ENCODE measurements at regions not wholly inside any gene's neighbourhood (a gene's known extent, or its start where the extent isn't known, plus 50 kb on each side); places are given as distances from the start of the nearest gene placed in this dataset.

DNA sequence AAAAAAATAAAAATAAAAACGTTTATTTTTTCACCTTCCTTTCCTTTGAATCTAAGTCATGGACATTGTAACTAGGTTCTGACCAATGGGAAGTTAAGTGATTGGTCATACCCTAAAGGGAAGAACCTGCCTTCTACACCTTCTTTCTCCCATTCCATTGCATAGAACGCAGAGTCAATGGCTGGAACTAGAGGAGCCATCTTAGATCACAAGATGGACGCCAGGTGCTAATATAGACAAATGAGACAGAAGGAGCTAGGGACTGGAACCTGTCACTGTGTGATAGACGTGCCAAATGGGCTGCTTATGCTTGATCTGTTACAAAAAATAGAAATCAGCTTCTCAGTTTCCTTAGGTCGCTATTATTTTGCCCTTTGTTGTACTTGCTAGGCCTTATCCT, 606.6 kb downstream of the MED13L start:
- H4K20me1 ChIP-seq (ENCODE audit: insufficient read depth) = no peaks in the 10 kb centered on the region
- TF ChIP-seq MXI1 (conservative IDR thresholded peaks at IDR 0.05; ENCODE audit: poor library complexity, severe bottlenecking) = no peak
- TF ChIP-seq, protein P1, sequence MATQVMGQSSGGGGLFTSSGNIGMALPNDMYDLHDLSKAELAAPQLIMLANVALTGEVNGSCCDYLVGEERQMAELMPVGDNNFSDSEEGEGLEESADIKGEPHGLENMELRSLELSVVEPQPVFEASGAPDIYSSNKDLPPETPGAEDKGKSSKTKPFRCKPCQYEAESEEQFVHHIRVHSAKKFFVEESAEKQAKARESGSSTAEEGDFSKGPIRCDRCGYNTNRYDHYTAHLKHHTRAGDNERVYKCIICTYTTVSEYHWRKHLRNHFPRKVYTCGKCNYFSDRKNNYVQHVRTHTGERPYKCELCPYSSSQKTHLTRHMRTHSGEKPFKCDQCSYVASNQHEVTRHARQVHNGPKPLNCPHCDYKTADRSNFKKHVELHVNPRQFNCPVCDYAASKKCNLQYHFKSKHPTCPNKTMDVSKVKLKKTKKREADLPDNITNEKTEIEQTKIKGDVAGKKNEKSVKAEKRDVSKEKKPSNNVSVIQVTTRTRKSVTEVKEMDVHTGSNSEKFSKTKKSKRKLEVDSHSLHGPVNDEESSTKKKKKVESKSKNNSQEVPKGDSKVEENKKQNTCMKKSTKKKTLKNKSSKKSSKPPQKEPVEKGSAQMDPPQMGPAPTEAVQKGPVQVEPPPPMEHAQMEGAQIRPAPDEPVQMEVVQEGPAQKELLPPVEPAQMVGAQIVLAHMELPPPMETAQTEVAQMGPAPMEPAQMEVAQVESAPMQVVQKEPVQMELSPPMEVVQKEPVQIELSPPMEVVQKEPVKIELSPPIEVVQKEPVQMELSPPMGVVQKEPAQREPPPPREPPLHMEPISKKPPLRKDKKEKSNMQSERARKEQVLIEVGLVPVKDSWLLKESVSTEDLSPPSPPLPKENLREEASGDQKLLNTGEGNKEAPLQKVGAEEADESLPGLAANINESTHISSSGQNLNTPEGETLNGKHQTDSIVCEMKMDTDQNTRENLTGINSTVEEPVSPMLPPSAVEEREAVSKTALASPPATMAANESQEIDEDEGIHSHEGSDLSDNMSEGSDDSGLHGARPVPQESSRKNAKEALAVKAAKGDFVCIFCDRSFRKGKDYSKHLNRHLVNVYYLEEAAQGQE (IDR thresholded peaks at IDR 0.05; ENCODE audit: borderline replicate concordance) = no peak
- TF ChIP-seq CTCF (IDR thresholded peaks at IDR 0.05; ENCODE audit: poor library complexity, severe bottlenecking) = no peak
- no peak for TF ChIP-seq EP300 (conservative IDR thresholded peaks at IDR 0.05; ENCODE audit: poor library complexity, severe bottlenecking)
- no peak for TF ChIP-seq RAD21 (conservative IDR thresholded peaks at IDR 0.05)
- no peak for TF ChIP-seq TAF1 (IDR thresholded peaks at IDR 0.05; ENCODE audit: low read depth)
- TF ChIP-seq POLR2AphosphoS5 (IDR thresholded peaks at IDR 0.05) = no peak
- TF ChIP-seq SMC3 (conservative IDR thresholded peaks at IDR 0.05; ENCODE audit: poor library complexity) = no peak
- no peak for TF ChIP-seq EZH2 (IDR thresholded peaks at IDR 0.05; ENCODE audit: borderline replicate concordance, insufficient read depth, low read length, poor library complexity, severe bottlenecking)
- no peak overlapping the region for H3K4me3 ChIP-seq (ENCODE audit: low read length)
- no peak overlapping the region for H2AFZ ChIP-seq (ENCODE audit: low read depth, low read length)
- H3K79me2 ChIP-seq (replicated peaks; ENCODE audit: insufficient read depth, low read length) = no peaks in the 10 kb centered on the region
- H3K27me3 ChIP-seq (ENCODE audit: insufficient read depth, low read depth, low read length) = no peaks in the 10 kb centered on the region
- peaks cover 4% of the 10 kb centered on the region for H3K9me3 ChIP-seq (ENCODE audit: low read length)
- H3K27ac ChIP-seq (ENCODE audit: low read length) = no peak overlapping the region
- no peaks in the 10 kb centered on the region for H3K9me2 ChIP-seq (ENCODE audit: insufficient read depth, low read length)
- H3K9ac ChIP-seq (ENCODE audit: low read length) = no peak overlapping the region
- H3K4me2 ChIP-seq (ENCODE audit: low read length) = no peak overlapping the region
- no peaks in the 10 kb centered on the region for H3K36me3 ChIP-seq (ENCODE audit: insufficient read depth, low read length)
- H3F3A ChIP-seq (ENCODE audit: insufficient read depth, low read length, poor library complexity, severe bottlenecking) = no peaks in the 10 kb centered on the region

- Histone ChIP-seq H2AFZ (ENCODE audit: low read depth, low read length) (no peak overlapping the region), H3K4me2 (ENCODE audit: low read length) (no peak overlapping the region), H3K79me2 (replicated peaks; ENCODE audit: insufficient read depth, low read length) (no peaks in the 10 kb centered on the region), H4K20me1 (ENCODE audit: insufficient read depth) (no peaks in the 10 kb centered on the region), H3K36me3 (ENCODE audit: insufficient read depth, low read length) (no peaks in the 10 kb centered on the region), H3K27me3 (ENCODE audit: insufficient read depth, low read depth, low read length) (no peaks in the 10 kb centered on the region), H3K9ac (ENCODE audit: low read length) (no peak overlapping the region), H3F3A (ENCODE audit: insufficient read depth, low read length, poor library complexity, severe bottlenecking) (no peaks in the 10 kb centered on the region), H3K4me3 (ENCODE audit: low read length) (no peak overlapping the region), H3K9me3 (ENCODE audit: low read length) (peaks cover 4% of the 10 kb centered on the region), H3K27ac (ENCODE audit: low read length) (no peak overlapping the region), H3K9me2 (ENCODE audit: insufficient read depth, low read length) (no peaks in the 10 kb centered on the region)
- TF ChIP-seq, protein P1 (IDR thresholded peaks at IDR 0.05; ENCODE audit: borderline replicate concordance) = no peak
- TF ChIP-seq EP300 (conservative IDR thresholded peaks at IDR 0.05; ENCODE audit: poor library complexity, severe bottlenecking) = no peak
- TF ChIP-seq TAF1 (IDR thresholded peaks at IDR 0.05; ENCODE audit: low read depth) = no peak
These were observed 610.4 kb downstream of the MED13L start for GRCh38 chr12:115667116-115667515.
